HG03565 (cell line): ENCODE measurements at regions not wholly inside any gene's neighbourhood (a gene's known extent, or its start where the extent isn't known, plus 50 kb on each side); places are given as distances from the start of the nearest gene placed in this dataset.

ENCODE experiments used
- ATAC-seq: cut with Tn5 transposase; IDR thresholded peaks from one replicate; pipeline ENCODE4 v1.9.1; 2021; ENCODE audit warnings: mild to moderate bottlenecking, moderate library complexity; ENCODE audit not compliant: unreplicated experiment

GRCh38 chr19:30792561-30793505 lies 420.6 kb downstream of the ZNF536 start:
- no peak for ATAC-seq

- no peak for ATAC-seq
Observed at GRCh38 chr19:30791088-30791487, 418.9 kb downstream of the ZNF536 start.

- no peak for ATAC-seq
Observed at GRCh38 chr19:30790056-30790680, 418.0 kb downstream of the ZNF536 start.

GRCh38 chr19:30788105-30788765 lies 416.1 kb downstream of the ZNF536 start:
- ATAC-seq: no peak

- ATAC-seq: no peak
Observed at GRCh38 chr19:30785458-30786137, 413.4 kb downstream of the ZNF536 start.

GRCh38 chr19:30784850-30785457 lies 412.8 kb downstream of the ZNF536 start:
- ATAC-seq: no peak

- no peak for ATAC-seq
Observed at GRCh38 chr19:30783936-30784335, 411.8 kb downstream of the ZNF536 start.

- no peak for ATAC-seq
Observed at GRCh38 chr19:30783212-30783611, 411.0 kb downstream of the ZNF536 start.

- no peak for ATAC-seq
Observed at GRCh38 chr19:30781519-30781918, 409.3 kb downstream of the ZNF536 start.

GRCh38 chr19:30781047-30781446 lies 408.9 kb downstream of the ZNF536 start:
- no peak for ATAC-seq

GRCh38 chr19:30780456-30780855 lies 408.3 kb downstream of the ZNF536 start:
- no peak for ATAC-seq

- ATAC-seq: no peak
Observed at GRCh38 chr19:30780032-30780431, 407.8 kb downstream of the ZNF536 start.

- ATAC-seq: no peak
Observed at GRCh38 chr19:30778961-30779715, 407.0 kb downstream of the ZNF536 start.

- no peak for ATAC-seq
Observed at GRCh38 chr19:30778061-30778460, 405.9 kb downstream of the ZNF536 start.

GRCh38 chr19:30775956-30776355 lies 403.8 kb downstream of the ZNF536 start:
- ATAC-seq: no peak

- no peak for ATAC-seq
Observed at GRCh38 chr19:30774252-30774766, 402.1 kb downstream of the ZNF536 start.

GRCh38 chr19:30762651-30763050 lies 390.5 kb downstream of the ZNF536 start:
- no peak for ATAC-seq

- ATAC-seq: no peak
Observed at GRCh38 chr19:30760014-30760413, 387.8 kb downstream of the ZNF536 start.

GRCh38 chr19:30757837-30758617 lies 385.8 kb downstream of the ZNF536 start:
- no peak for ATAC-seq
